HG03521 (cell line): ENCODE measurements at regions not wholly inside any gene's neighbourhood (a gene's known extent, or its start where the extent isn't known, plus 50 kb on each side); places are given as distances from the start of the nearest gene placed in this dataset.
A peak's percentile ranks its signal among the peaks of the same experiment; 100 is the strongest.

Experiments
- ATAC-seq: cut with Tn5 transposase; IDR thresholded peaks from one replicate; pipeline ENCODE4 v1.9.1; 2021; ENCODE audit warnings: mild to moderate bottlenecking, moderate library complexity; ENCODE audit not compliant: unreplicated experiment

GRCh38 chr14:49527221-49527620 is 59.0 kb downstream of the RPS29 start:
- ATAC-seq, result no peak

DNA sequence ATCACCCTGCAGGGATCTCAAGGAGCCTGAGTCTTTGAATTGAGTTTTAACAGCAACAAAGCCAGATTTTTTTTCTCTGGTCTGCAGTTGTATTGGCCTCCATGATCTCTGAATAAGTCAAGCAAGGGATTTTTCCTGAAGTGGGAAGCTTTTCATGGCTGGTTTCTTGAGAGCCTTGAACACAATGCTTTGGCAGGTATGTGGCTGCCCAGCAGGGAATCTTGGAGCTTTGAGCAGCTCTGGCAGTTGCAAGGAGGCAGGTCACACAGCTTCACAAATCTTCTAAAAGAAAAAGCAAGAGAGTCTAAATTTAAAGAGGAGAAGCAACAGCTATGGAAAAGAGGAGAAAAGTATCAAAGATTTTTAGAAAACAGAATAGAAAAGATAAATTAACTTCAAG is 60.1 kb downstream of the RPS29 start:
- ATAC-seq, result no peak

DNA sequence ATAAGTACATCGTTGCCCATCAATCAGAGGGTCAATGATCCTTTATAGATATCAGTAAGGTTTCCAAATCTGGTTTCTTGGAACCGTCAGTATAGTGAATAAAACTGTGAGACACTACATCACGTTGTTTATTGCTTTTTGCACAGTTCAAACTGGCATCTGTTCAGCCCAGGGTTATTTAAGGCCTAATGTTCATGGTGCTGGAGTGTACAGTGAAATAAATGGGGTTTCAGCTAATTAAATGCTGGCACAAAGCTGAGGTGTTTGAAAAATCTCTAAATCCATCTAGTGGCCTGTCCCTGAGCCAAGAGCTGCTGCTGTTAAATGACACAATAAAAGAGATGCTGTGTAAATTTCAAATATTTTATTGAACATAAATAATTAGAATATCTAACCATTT is 69.9 kb downstream of the RPS29 start:
- ATAC-seq, result no peak

DNA sequence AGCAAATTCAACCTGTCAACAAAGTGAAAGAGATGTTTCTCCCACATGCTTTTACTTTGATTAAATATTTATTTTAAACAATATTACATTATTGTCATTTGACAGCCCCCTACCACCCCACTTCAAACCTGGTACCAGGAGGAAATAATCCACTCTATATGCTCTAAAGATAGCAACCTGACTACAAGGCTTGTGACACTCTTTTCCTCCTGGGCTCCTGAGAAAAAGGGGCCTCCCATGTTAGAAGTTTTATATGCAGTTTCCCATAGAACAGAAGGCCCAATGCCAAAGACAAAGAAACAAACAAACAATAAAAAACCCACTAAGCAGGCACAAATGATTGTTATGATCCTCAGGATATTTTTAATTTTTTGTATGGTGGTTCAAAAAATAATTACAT is 73.6 kb downstream of the RPS29 start:
- no peak for ATAC-seq

GRCh38 chr14:49512147-49512551 is 74.0 kb downstream of the RPS29 start:
- no peak for ATAC-seq

GRCh38 chr14:49508124-49508523 is 78.1 kb downstream of the RPS29 start:
- ATAC-seq, result no peak

DNA sequence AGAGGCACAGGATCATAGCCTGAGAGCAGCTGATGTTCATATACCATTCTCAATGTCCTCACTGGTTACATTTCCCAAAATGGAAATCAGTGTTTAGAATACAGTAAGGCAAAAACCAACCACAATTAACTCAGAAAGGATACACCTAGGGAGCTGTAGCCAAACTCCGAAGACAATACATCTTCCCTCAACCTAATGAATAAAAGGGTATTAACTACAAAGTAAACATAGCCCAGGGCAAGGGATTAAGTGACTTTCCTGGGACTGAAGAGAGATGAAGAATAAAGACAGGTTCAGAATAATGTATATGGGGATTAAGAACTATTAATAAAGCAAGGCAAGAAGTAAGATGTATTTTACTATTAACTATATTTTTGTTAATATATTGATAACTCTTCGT is 79.5 kb downstream of the RPS29 start:
- no peak for ATAC-seq

- no peak for ATAC-seq
These were observed 81.0 kb downstream of the RPS29 start for GRCh38 chr14:49505041-49505766.

GRCh38 chr14:49497725-49498348 is 88.3 kb downstream of the RPS29 start:
- peak; percentile 50 for ATAC-seq

DNA sequence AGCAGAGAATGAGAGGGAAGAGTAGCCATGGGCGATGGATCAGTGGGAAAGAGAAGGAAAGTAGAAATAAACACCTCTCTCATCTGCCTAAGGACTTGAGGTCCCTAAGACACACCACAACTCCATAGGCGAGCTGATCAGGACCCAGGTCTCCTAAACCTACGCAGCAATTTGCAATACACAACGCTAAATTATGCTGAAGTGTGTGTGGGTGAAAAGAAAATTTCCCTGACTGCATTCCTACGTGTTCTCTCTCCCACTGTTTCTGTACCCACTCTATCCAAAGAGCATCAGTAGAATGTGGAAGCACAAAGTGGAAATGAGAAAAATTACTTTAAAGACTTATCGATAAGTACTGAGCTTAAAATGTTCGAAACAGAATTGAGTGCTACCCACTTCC is 88.9 kb downstream of the RPS29 start:
- no peak for ATAC-seq

DNA sequence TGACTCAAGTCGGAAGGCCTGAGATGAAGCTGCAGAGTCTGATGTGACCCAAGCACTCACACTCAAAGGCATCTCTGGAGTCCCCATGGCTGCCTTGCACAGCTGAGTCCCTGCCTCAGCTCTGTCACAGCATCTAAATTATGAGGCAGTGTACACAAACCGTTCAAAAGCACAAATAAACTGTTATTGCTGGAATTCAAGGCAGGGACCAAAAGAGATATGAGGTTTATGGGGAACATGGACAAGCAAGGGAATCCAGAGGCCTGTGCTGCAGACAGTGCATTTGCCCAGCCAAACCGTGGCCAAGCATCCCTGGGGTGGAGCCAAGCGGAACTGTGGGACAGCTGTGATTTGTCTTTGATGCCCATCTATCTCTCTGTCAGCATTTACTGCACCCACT is 91.3 kb downstream of the RPS29 start:
- no peak for ATAC-seq

GRCh38 chr14:49493557-49493956 is 92.6 kb downstream of the RPS29 start:
- no peak for ATAC-seq

- ATAC-seq, result no peak
These were observed 94.0 kb downstream of the RPS29 start for GRCh38 chr14:49492151-49492550.

GRCh38 chr14:49489341-49489740 is 96.8 kb downstream of the RPS29 start:
- ATAC-seq, result no peak

DNA sequence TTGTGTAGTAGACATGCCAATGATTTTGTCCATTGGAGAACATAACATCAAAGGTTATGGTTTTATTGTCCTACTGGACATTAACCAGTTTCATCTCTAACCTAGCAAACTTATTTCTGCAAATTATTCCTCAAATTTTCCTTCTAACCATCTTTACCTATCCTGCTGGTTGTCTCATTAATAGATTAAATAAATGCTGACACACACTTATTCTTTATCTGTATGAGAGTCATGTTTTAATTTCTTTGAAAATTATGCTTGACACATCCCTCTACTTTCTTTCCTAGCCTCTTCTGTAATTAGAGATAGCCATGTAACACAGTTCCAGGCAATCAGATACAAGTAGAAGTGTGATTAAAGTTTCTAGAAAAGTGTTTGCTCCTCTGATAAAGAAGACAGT is 98.9 kb downstream of the RPS29 start:
- ATAC-seq, result no peak

GRCh38 chr14:49485290-49485689 is 100.9 kb downstream of the RPS29 start:
- ATAC-seq, result no peak

- no peak for ATAC-seq
These were observed 102.0 kb downstream of the RPS29 start for GRCh38 chr14:49484180-49484579.

DNA sequence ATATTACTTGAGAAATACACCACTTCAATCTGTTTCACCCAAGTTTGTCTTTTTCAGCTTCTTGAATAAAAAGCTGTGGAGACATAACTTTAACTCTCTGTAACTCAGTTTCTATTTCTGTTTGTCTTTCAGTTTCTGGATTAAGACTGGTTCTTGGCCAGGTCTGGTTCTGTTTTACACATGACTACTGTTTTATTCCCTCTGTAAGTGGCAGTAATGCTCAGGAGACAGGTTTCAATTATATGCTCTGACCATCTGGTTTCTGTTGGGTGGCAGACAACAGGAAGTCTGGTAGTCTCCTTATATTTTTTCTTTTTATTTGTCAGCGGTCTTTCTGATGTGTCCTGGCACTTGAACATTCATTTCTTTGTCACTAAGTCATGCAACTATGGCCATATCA is 102.9 kb downstream of the RPS29 start:
- ATAC-seq, result no peak

DNA sequence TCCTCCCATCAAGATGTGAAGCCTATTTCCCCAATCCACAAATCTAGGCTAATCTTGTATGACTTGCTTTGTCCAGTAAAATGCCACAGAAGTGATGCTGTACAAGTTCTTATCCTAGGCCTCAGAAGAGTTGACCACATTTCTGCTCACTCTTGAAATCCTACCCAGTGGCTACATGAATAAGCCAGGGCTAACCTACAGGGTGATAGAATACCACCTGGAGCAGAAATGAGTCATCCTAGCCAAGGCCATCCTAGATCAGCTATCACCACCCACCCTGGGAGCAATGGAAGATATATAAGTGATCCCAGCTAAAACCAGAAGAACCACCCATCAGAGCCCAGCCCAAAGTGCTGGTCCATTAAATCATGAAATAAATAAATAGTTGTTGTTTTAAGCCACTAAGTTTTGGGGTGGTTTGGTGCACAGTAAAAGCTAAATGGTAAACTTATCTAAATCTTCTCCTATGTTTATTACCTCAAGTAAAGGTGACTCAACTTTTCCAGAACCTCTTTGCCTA is 105.1 kb downstream of the RPS29 start:
- ATAC-seq, result no peak

GRCh38 chr14:49480053-49480760 is 106.0 kb downstream of the RPS29 start:
- no peak for ATAC-seq

DNA sequence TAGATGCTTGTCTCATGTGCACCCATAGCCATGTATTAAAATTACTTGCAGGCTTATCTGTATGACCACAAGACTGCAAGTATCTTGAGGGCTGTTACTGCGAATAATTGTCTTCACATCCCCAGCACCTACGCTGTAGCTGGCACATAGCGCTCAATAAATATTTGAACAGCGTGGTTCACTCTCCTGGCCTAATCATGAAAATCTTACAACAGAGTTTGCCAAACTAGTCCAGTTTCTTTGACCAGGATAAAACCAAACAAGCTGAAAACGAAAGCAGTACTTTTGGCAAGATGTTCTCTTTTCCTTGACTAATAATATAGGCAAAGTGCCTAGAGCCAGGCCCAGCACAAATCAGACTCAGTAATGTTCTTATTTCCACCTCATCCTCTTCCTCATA is 106.7 kb downstream of the RPS29 start:
- ATAC-seq, result no peak

DNA sequence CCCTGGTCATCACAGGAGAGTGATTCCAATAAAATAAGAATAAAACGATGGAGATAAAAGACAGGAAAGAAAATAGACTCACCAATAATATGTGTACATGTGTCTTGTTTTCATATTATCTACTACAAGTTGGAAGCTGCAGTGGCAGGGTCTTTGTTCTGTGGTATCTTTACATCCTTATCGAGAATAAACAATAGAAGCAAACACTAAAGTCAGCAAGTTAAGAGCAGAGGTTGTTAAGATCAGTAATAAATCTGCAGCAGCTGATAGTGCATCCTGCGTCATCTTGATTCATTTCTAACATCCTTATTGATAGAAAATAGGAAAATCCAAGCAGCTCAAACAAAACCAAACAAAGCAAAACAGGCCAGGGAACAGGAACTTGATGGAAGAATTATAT is 107.4 kb downstream of the RPS29 start:
- no peak for ATAC-seq
